ENCODE measurements at regions not wholly inside any gene's neighbourhood (a gene's known extent, or its start where the extent isn't known, plus 50 kb on each side); places are given as distances from the start of the nearest gene placed in this dataset.

DNA sequence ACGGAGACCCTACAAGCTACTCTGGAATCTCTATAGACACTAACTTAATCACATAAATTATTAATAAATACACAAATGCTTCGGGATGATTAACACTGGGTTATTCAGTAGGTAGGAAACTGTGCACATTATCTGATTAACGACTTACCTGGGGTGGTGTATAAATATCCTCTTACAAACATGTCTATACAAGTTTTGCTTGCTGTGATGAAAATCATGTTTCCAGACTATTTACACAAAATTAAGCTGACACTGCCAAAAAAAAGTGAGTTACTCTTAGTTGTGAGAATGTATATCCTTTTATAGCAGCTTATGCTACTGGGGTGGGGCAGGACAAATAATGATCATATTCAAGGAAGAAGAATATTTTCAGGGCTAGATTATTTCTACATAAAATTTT, 314.6 kb downstream of the C7orf25 start:
- TF ChIP-seq CTCF (IDR thresholded peaks at IDR 0.05; ENCODE audit: low read depth, low read length) (no peak), EZH2phosphoT487 (IDR thresholded peaks at IDR 0.05; ENCODE audit: low read depth) (no peak)
